GM18498 (cell line): ENCODE measurements at regions not wholly inside any gene's neighbourhood (a gene's known extent, or its start where the extent isn't known, plus 50 kb on each side); places are given as distances from the start of the nearest gene placed in this dataset.
"Not testable (repeated sequence)": the region's sequence is repeated elsewhere in the genome, so short reads cannot be mapped to it uniquely, and the experiment has no call there.

ENCODE experiments used
- ATAC-seq: cut with Tn5 transposase; IDR thresholded peaks from one replicate; pipeline ENCODE4 v1.9.1; 2021; ENCODE audit warnings: mild to moderate bottlenecking, moderate library complexity; ENCODE audit not compliant: unreplicated experiment

GRCh38 chrX:128805236-128805635 lies 718.1 kb downstream of the SMARCA1 start:
- ATAC-seq: no peak

DNA sequence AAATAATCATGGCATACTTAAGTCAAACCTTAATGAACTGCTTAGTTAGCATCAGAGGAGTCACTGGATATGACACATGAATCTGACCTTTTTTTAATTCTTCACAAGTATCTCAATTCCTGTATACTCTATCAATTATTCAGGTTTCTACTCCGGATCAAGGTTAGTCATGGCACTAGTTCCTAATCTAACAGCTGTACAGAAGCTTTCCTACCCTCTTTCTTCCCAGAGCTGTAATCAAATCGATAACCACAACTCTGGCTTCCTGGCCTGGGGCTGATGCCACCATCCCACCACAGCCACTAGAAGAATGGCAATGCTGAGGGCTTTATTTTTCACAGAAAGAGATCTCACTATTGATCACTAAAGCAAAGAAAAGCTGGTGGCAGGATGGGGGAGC lies 718.5 kb downstream of the SMARCA1 start:
- no peak for ATAC-seq

DNA sequence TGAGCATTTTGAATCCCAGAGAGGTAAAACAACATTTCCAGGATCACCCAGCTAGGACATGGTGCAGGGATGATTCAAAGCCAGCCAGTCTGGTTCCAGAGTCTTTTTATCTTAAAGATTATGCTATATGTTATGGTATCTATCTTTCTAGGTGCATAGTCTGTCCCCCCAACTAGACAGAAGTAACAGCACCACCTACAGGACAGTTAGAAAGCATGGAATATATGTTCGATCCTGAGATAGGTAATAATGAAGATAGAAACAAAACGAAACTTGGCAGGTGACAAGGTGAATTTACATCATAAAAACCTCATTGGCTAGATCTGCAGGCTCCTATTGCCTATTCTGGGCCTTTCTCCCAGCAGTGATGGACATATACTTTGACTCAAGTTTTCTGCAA lies 723.2 kb downstream of the SMARCA1 start:
- ATAC-seq: no peak

GRCh38 chrX:128783139-128783538 lies 730.9 kb upstream of the ACTRT1 start:
- ATAC-seq: not testable (repeated sequence)

DNA sequence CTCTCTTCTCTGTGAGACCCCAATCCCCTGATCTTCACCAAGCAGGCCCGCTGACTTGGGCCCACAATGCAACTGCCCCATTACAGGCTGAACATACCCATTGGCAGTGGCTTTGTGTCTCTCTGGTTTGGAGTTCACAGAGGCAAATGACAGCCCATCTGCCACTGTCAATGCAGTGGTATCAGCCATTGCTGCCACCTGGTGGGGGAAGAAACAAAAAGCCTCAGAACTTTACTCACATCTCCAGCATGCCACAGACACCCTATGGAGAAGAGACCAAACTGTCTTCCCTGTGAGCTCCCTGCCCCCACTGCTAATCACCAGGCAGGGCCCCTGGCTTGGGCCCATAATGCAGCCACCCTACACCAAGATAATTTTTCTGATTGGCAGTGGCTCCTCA lies 729.3 kb upstream of the ACTRT1 start:
- no peak for ATAC-seq

GRCh38 chrX:128780934-128781333 lies 728.7 kb upstream of the ACTRT1 start:
- no peak for ATAC-seq

- ATAC-seq: no peak
Observed at GRCh38 chrX:128769495-128769894, 717.3 kb upstream of the ACTRT1 start.

DNA sequence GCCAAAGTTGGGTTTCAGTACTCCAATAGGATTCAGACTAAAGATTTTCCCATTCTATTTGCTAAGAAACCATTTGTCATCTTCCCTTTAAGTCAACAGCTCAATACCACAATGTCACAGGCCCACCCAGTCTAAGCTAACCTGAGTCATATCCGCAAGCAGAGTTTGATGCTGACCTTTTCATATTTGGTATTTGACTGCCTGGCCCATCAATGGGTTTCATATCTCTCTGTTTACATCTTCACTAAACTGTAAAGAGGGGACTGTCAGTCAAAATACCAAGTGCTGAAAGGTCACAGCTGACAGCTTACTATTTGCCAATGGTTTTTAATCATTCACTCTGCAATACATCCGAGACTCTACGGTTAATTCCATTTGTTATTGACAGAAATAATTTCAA lies 707.5 kb upstream of the ACTRT1 start:
- ATAC-seq: no peak

- ATAC-seq: no peak
Observed at GRCh38 chrX:128759177-128759576, 707.0 kb upstream of the ACTRT1 start.

- ATAC-seq: no peak
Observed at GRCh38 chrX:128754130-128754529, 701.9 kb upstream of the ACTRT1 start.

- ATAC-seq: no peak
Observed at GRCh38 chrX:128739539-128739938, 687.3 kb upstream of the ACTRT1 start.

GRCh38 chrX:128728943-128729342 lies 676.7 kb upstream of the ACTRT1 start:
- no peak for ATAC-seq

- no peak for ATAC-seq
Observed at GRCh38 chrX:128717635-128718578, 665.7 kb upstream of the ACTRT1 start.

- ATAC-seq: no peak
Observed at GRCh38 chrX:128714425-128714824, 662.2 kb upstream of the ACTRT1 start.

DNA sequence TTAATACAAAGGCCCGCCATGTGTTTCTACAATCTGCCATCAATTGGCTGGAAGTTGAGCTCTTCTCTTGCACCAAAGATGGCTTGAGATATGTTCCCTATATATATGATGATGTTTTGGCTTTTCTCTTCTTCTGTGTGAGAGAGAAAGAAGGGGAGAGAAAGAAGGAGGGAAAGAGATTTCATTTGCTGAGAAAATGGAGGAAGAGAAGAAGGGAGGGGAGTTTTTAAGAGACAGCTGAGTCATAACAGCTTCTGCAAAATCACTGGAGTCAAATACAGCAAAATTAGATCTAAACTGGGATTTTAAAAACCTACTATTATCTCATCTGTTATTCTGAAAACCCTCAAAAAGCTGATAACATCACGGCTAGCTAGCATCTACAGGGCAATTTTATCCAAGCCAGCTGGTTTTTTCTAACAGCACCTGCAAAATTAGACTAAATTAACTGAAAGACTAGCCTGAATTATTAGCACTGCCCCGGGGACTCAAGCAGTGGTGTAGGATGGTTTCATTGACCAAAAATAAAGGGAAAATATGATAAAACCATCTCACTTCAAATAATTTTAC lies 647.6 kb upstream of the ACTRT1 start:
- no peak for ATAC-seq

- no peak for ATAC-seq
Observed at GRCh38 chrX:128698573-128699181, 646.5 kb upstream of the ACTRT1 start.

- ATAC-seq: no peak
Observed at GRCh38 chrX:128691872-128692271, 639.7 kb upstream of the ACTRT1 start.

GRCh38 chrX:128685387-128685786 lies 633.2 kb upstream of the ACTRT1 start:
- no peak for ATAC-seq

GRCh38 chrX:128676651-128677050 lies 624.4 kb upstream of the ACTRT1 start:
- ATAC-seq: no peak

DNA sequence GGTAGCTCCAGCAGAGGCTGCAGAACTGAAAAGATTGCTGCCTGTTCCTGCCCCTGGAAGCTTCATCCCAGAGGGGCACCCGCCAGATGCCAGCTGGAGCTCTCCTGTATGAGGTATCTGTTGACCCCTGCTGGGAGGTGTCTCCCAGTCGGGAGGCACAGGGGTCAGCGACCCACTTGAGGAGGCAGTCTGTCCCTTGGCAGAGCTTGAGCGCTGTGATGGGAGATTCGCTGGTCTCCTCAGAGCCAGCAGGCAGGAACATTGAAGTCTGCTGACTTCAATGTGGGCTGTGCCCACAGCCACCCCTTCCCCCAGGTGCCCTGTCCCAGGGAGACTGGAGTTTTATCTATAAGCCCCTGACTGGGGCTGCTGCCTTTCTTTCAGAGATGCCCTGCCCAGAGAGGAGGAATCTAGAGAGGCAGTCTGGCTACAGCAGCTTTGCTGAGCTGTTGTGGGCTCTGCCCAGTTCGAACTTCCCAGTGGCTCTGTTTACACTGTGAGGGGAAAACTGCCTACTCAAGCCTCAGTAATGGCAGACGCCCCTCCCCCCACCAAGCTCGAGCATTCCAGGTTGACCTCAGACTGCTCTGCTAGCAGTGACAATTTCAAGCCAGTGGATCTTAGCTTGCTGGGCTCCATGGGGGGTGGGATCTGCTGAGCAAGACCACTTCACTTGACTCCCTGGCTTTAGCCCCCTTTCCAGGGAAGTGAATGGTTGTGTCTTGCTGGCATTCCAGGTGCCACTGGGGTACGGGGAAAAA lies 622.3 kb upstream of the ACTRT1 start:
- ATAC-seq: not testable (repeated sequence)

DNA sequence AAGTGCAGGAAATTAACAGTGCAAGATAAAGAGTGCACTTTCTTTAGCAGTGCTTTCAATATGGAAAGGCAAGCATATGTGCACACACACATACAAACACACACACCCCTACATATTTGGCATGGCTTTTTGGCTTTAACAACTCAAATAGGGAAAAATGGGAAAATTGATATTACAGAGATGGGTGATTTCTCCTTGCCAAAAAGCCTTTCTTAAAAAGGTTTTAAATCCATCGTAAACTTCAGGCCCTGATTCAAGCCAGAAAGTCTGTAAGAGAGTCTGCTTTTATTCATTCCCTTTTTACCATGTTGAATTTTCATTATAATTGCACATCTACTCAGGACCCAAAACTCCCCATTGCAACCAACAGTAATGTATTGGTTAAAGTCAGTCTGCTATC lies 612.0 kb upstream of the ACTRT1 start:
- no peak for ATAC-seq
